Neural progenitor cell (in vitro differentiated cells): ENCODE measurements at regions not wholly inside any gene's neighbourhood (a gene's known extent, or its start where the extent isn't known, plus 50 kb on each side); places are given as distances from the start of the nearest gene placed in this dataset.

Experiments used
- DNase-seq: peaks from one replicate; pipeline ENCODE4 v3.0.0-alpha.2; 2016; ENCODE audit warnings: low spot score
- H2AFZ ChIP-seq: fragments of 200-600 bp; sonication (generic); replicated peaks from 2 replicates; pipeline ENCODE4 v1.6.1; 2016; ENCODE audit warnings: antibody characterized with exemption
- H3F3A ChIP-seq: fragments of 200-600 bp; sonication (generic); 2 replicates; pipeline ENCODE4 v1.6.1; 2016; ENCODE audit warnings: antibody characterized with exemption, low read depth
- H3K27ac ChIP-seq: fragments of 200-600 bp; sonication (generic); 2 replicates; pipeline ENCODE4 v1.5.1; 2016; ENCODE audit warnings: mild to moderate bottlenecking
- H3K27me3 ChIP-seq: fragments of 200-600 bp; sonication (generic); 2 replicates; pipeline ENCODE4 v1.6.1; 2016; ENCODE audit warnings: mild to moderate bottlenecking, moderate library complexity
- H3K36me3 ChIP-seq: fragments of 200-600 bp; sonication (generic); 2 replicates; pipeline ENCODE4 v1.5.1; 2016
- H3K4me1 ChIP-seq: fragments of 200-600 bp; sonication (generic); 2 replicates; pipeline ENCODE4 v1.6.1; 2016; ENCODE audit warnings: mixed run types
- H3K4me2 ChIP-seq: fragments of 200-600 bp; sonication (generic); 2 replicates; pipeline ENCODE4 v1.6.1; 2016
- H3K4me3 ChIP-seq: fragments of 200-600 bp; sonication (generic); 2 replicates; pipeline ENCODE4 v1.5.1; 2016
- H3K79me2 ChIP-seq: fragments of 200-600 bp; sonication (generic); 2 replicates; pipeline ENCODE4 v1.6.1; 2016; ENCODE audit warnings: low read depth
- H3K9ac ChIP-seq: fragments of 200-600 bp; sonication (generic); 2 replicates; pipeline ENCODE4 v1.6.1; 2016
- H3K9me3 ChIP-seq: fragments of 200-600 bp; sonication (generic); 2 replicates; pipeline ENCODE4 v1.5.1; 2016; ENCODE audit warnings: low read depth
- H4K20me1 ChIP-seq: fragments of 200-600 bp; sonication (generic); 2 replicates; pipeline ENCODE4 v1.6.1; 2016; ENCODE audit warnings: low read depth
- H3K27ac Mint-ChIP-seq: 3 replicates; pipeline ENCODE4 v1.8.0; 2021; ENCODE audit warnings: mixed read lengths
- H3K27me3 Mint-ChIP-seq: 2 replicates; pipeline ENCODE4 v1.8.0; 2022; ENCODE audit warnings: low read depth, mild to moderate bottlenecking, inconsistent platforms, moderate library complexity, mixed read lengths; ENCODE audit not compliant: insufficient read depth
- H3K36me3 Mint-ChIP-seq: 3 replicates; pipeline ENCODE4 v1.8.0; 2021; ENCODE audit warnings: mixed read lengths
- H3K4me1 Mint-ChIP-seq: 3 replicates; pipeline ENCODE4 v1.8.0; 2021; ENCODE audit warnings: mixed read lengths
- H3K4me3 Mint-ChIP-seq: 3 replicates; pipeline ENCODE4 v1.8.0; 2021; ENCODE audit warnings: mild to moderate bottlenecking, moderate library complexity, mixed read lengths
- H3K9me3 Mint-ChIP-seq: 3 replicates; pipeline ENCODE4 v1.8.0; 2020; ENCODE audit warnings: mixed read lengths
- CTCF ChIP-seq: fragments of 200-600 bp; sonication (generic); IDR thresholded peaks from 2 replicates; pipeline ENCODE4 v1.5.1; 2017; ENCODE audit warnings: antibody characterized with exemption, mild to moderate bottlenecking
- EZH2 ChIP-seq: fragments of 200-600 bp; sonication (generic); IDR thresholded peaks from 2 replicates; pipeline ENCODE4 v1.6.1; 2017; ENCODE audit warnings: antibody characterized with exemption, mild to moderate bottlenecking, moderate library complexity
- EZH2phosphoT487 ChIP-seq: fragments of 200-600 bp; sonication (generic); IDR thresholded peaks from 2 replicates; pipeline ENCODE4 v1.6.1; 2017; ENCODE audit warnings: antibody characterized with exemption

GRCh38 chr13:44652168-44652567, 76.0 kb upstream of the TSC22D1 start:
- no peak for DNase-seq
- H3K27me3 Mint-ChIP-seq = peaks cover 7% of the 10 kb centered on the region
- Histone ChIP-seq H3K4me3 (no peak overlapping the region), H2AFZ (no peak overlapping the region), H3K4me2 (no peak overlapping the region), H3F3A (no peaks in the 10 kb centered on the region), H3K36me3 (no peaks in the 10 kb centered on the region), H4K20me1 (no peaks in the 10 kb centered on the region), H3K4me1 (peaks cover 10% of the 10 kb centered on the region), H3K9ac (no peak overlapping the region), H3K27me3 (no peaks in the 10 kb centered on the region), H3K27ac (no peak overlapping the region), H3K9me3 (no peaks in the 10 kb centered on the region), H3K79me2 (no peaks in the 10 kb centered on the region)
- H3K9me3 Mint-ChIP-seq = peaks cover 3% of the 10 kb centered on the region
- no peak for TF ChIP-seq CTCF
- no peak for TF ChIP-seq EZH2phosphoT487
- no peak for TF ChIP-seq EZH2
- no peak overlapping the region for H3K4me3 Mint-ChIP-seq
- peaks cover 19% of the 10 kb centered on the region for H3K4me1 Mint-ChIP-seq
- no peak overlapping the region for H3K27ac Mint-ChIP-seq
- no peaks in the 10 kb centered on the region for H3K36me3 Mint-ChIP-seq

DNA sequence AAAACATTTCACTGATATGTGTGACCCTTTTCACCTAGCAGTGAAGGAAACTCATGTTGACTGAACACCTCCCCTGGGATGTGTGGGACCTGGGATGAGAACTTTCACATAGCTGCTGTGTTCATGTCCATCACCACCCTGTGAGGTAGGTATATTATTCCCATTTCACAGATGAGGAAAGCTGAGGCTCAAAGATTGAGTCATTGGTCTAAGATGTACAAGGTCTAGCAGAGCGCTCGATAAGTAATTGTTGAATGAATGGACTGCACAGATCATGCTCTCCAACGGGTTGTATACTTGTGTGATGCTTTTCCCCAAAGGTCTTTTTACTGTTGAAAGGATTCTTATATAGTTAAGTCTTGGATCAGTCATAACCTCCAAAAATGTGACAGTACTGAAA, 75.6 kb upstream of the TSC22D1 start:
- no peaks in the 10 kb centered on the region for H3K36me3 ChIP-seq
- no peaks in the 10 kb centered on the region for H3K79me2 ChIP-seq
- no peak overlapping the region for H3K4me3 ChIP-seq
- H3K27me3 ChIP-seq = no peaks in the 10 kb centered on the region
- no peak overlapping the region for H3K4me2 ChIP-seq
- H2AFZ ChIP-seq = no peak overlapping the region
- DNase-seq = no peak
- Mint-ChIP-seq H3K4me3 (no peak overlapping the region), H3K27me3 (peaks cover 8% of the 10 kb centered on the region), H3K4me1 (peaks cover 19% of the 10 kb centered on the region), H3K9me3 (peaks cover 3% of the 10 kb centered on the region), H3K27ac (no peak overlapping the region), H3K36me3 (no peaks in the 10 kb centered on the region)
- no peaks in the 10 kb centered on the region for H4K20me1 ChIP-seq
- TF ChIP-seq CTCF = no peak
- no peak for TF ChIP-seq EZH2phosphoT487
- TF ChIP-seq EZH2 = no peak
- no peaks in the 10 kb centered on the region for H3K9me3 ChIP-seq
- peaks cover 10% of the 10 kb centered on the region for H3K4me1 ChIP-seq
- H3K27ac ChIP-seq = no peak overlapping the region
- H3K9ac ChIP-seq = no peak overlapping the region
- no peaks in the 10 kb centered on the region for H3F3A ChIP-seq

- no peaks in the 10 kb centered on the region for H3K27me3 ChIP-seq
- no peak overlapping the region for H2AFZ ChIP-seq
- H3K9me3 ChIP-seq = no peaks in the 10 kb centered on the region
- TF ChIP-seq CTCF (no peak), EZH2 (no peak), EZH2phosphoT487 (no peak)
- H3K36me3 Mint-ChIP-seq = no peaks in the 10 kb centered on the region
- peaks cover 9% of the 10 kb centered on the region for H3K27me3 Mint-ChIP-seq
- no peak overlapping the region for H3K4me3 ChIP-seq
- H3K4me2 ChIP-seq = no peak overlapping the region
- DNase-seq = no peak
- no peaks in the 10 kb centered on the region for H3K36me3 ChIP-seq
- peaks cover 3% of the 10 kb centered on the region for H3K9me3 Mint-ChIP-seq
- H3K27ac ChIP-seq = no peak overlapping the region
- no peaks in the 10 kb centered on the region for H4K20me1 ChIP-seq
- H3K79me2 ChIP-seq = no peaks in the 10 kb centered on the region
- H3K27ac Mint-ChIP-seq = no peak overlapping the region
- H3K4me1 Mint-ChIP-seq = peaks cover 19% of the 10 kb centered on the region
- no peak overlapping the region for H3K4me3 Mint-ChIP-seq
- no peak overlapping the region for H3K9ac ChIP-seq
- peaks cover 10% of the 10 kb centered on the region for H3K4me1 ChIP-seq
- H3F3A ChIP-seq = no peaks in the 10 kb centered on the region
Measured at GRCh38 chr13:44651209-44651608, 75.1 kb upstream of the TSC22D1 start.

DNA sequence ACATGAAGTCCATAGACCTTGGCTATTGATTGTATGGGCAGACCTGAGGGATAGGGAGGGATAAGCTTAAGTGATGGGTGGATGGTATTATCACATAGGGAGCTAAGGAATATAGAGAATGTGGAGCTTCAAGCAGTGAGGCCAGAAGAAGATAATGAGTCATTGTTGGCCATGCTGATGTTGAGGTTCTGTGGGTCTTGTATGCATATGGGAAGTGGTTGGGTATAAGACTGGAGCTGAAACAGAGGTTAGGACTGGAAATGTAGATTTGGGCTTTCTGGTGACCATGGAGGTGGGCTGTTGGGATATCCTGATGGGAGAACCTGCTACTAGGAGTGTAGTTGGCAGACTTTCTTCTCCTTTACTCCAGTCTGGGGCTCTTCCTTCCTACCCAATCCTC, 73.7 kb upstream of the TSC22D1 start:
- no peak for TF ChIP-seq EZH2phosphoT487
- no peak for TF ChIP-seq EZH2
- TF ChIP-seq CTCF = no peak
- H3K9me3 Mint-ChIP-seq = peaks cover 3% of the 10 kb centered on the region
- no peak overlapping the region for H2AFZ ChIP-seq

More for the DNA sequence above, 73.7 kb upstream of the TSC22D1 start:
- no peaks in the 10 kb centered on the region for H3K36me3 Mint-ChIP-seq
- H3K4me2 ChIP-seq = no peak overlapping the region
- no peak overlapping the region for H3K27ac ChIP-seq
- no peaks in the 10 kb centered on the region for H3K9me3 ChIP-seq
- no peak overlapping the region for H3K9ac ChIP-seq
- H4K20me1 ChIP-seq = no peaks in the 10 kb centered on the region
- no peaks in the 10 kb centered on the region for H3K36me3 ChIP-seq
- peaks cover 9% of the 10 kb centered on the region for H3K27me3 Mint-ChIP-seq
- no peaks in the 10 kb centered on the region for H3K27me3 ChIP-seq
- peaks cover 10% of the 10 kb centered on the region for H3K4me1 ChIP-seq
- no peak overlapping the region for H3K4me3 Mint-ChIP-seq
- H3K4me1 Mint-ChIP-seq = peaks cover 19% of the 10 kb centered on the region
- no peaks in the 10 kb centered on the region for H3K79me2 ChIP-seq
- H3F3A ChIP-seq = no peaks in the 10 kb centered on the region
- H3K4me3 ChIP-seq = no peak overlapping the region
- DNase-seq = no peak
- H3K27ac Mint-ChIP-seq = peak overlapping the region; percentile 0
